Natural killer cell (primary cell): ENCODE measurements at regions not wholly inside any gene's neighbourhood (a gene's known extent, or its start where the extent isn't known, plus 50 kb on each side); places are given as distances from the start of the nearest gene placed in this dataset.

Source experiments
- ATAC-seq, 3 donors: fragments of 150-1000 bp in 2 of 3; fragments of 200-7000 bp in 1 of 3; cut with Tn5 transposase; 1 replicate in 1 of 3; 2 replicates in 2 of 3; pipeline ENCODE4 v1.10.0; 2021; ENCODE audit warnings: mild to moderate bottlenecking in 2 of 3, moderate library complexity in 2 of 3
- DNase-seq, 2 donors: peaks; one replicate each; pipeline versions ENCODE4 v3.0.0 to v3.0.0-alpha.2; 2013 to 2021; ENCODE audit warnings: mixed read lengths in 1 of 2
- H3K27ac ChIP-seq: one replicate; pipeline ENCODE4 v1.5.1; 2013; ENCODE audit warnings: mild to moderate bottlenecking, low read length
- H3K27me3 ChIP-seq: one replicate; pipeline ENCODE4 v1.6.1; 2013; ENCODE audit warnings: low read length; ENCODE audit not compliant: control insufficient read depth, insufficient read depth
- H3K36me3 ChIP-seq: one replicate; pipeline ENCODE4 v1.6.1; 2013; ENCODE audit warnings: low read length; ENCODE audit not compliant: control insufficient read depth, insufficient read depth
- H3K4me1 ChIP-seq: one replicate; pipeline ENCODE4 v1.6.1; 2013; ENCODE audit warnings: low read length; ENCODE audit not compliant: control insufficient read depth, insufficient read depth
- H3K4me3 ChIP-seq: one replicate; pipeline ENCODE4 v1.5.1; 2013; ENCODE audit warnings: low read length
- H3K9me3 ChIP-seq: one replicate; pipeline ENCODE4 v1.6.1; 2013; ENCODE audit warnings: low read length; ENCODE audit not compliant: control insufficient read depth, insufficient read depth
- H3K27ac Mint-ChIP-seq, 2 donors: one replicate each; pipeline ENCODE4 v1.8.0; 2022; ENCODE audit warnings: mild to moderate bottlenecking in 2 of 2, mixed read lengths in 2 of 2, moderate library complexity in 1 of 2
- H3K27me3 Mint-ChIP-seq, 2 donors: one replicate each; pipeline ENCODE4 v1.8.0; 2022; ENCODE audit warnings: low read depth in 2 of 2, mixed read lengths in 2 of 2
- H3K36me3 Mint-ChIP-seq: one replicate; pipeline ENCODE4 v1.8.0; 2022; ENCODE audit warnings: mixed read lengths
- H3K4me1 Mint-ChIP-seq, 2 donors: one replicate each; pipeline ENCODE4 v1.8.0; 2022; ENCODE audit warnings: mixed read lengths in 2 of 2
- H3K4me3 Mint-ChIP-seq: one replicate; pipeline ENCODE4 v1.8.0; 2022; ENCODE audit warnings: mild to moderate bottlenecking, moderate library complexity, mixed read lengths
- H3K9me3 Mint-ChIP-seq, 2 donors: one replicate each; pipeline ENCODE4 v1.8.0; 2022; ENCODE audit warnings: mixed read lengths in 2 of 2
- CTCF ChIP-seq: fragments of 200-600 bp; IDR thresholded peaks from one replicate; pipeline ENCODE4 v1.8.0; 2022; ENCODE audit warnings: antibody characterized with exemption
- WGBS: methylation state at CpG from one replicate; pipeline ENCODE4 v1.1.7; 2013; ENCODE audit warnings: missing lambda C conversion rate; ENCODE audit not compliant: insufficient coverage; 5-methylcytosine and 5-hydroxymethylcytosine counted together
- intact Hi-C: fragments of 100-400 bp; cut with micrococcal nuclease; formaldehyde crosslinking; loops from one replicate; pipeline ENCODE4 v1.14.2; 2022

GRCh38 chr18:70956554-70956953, 667.7 kb downstream of the SOCS6 start:
- no peak overlapping the region for H3K27ac ChIP-seq
- no peaks in the 10 kb centered on the region for H3K4me1 ChIP-seq
- Mint-ChIP-seq H3K27ac (no peak overlapping the region), H3K4me3 (no peak overlapping the region), H3K36me3 (no peaks in the 10 kb centered on the region), H3K9me3 (peaks cover 0 to 4% of the 10 kb centered on the region in 2 donors), H3K27me3 (no peaks in the 10 kb centered on the region), H3K4me1 (no peaks in the 10 kb centered on the region)
- intact Hi-C loops = no loop called here
- no peaks in the 10 kb centered on the region for H3K36me3 ChIP-seq
- ATAC-seq (no peak), DNase-seq (no peak)
- H3K9me3 ChIP-seq = no peaks in the 10 kb centered on the region
- 78% methylated on average over 5 of the region's 6 CpGs for WGBS
- H3K4me3 ChIP-seq = no peak overlapping the region
- H3K27me3 ChIP-seq = no peaks in the 10 kb centered on the region
- TF ChIP-seq CTCF = no peak

- Histone ChIP-seq H3K27me3 (no peaks in the 10 kb centered on the region), H3K4me3 (no peak overlapping the region), H3K27ac (no peak overlapping the region), H3K9me3 (no peaks in the 10 kb centered on the region), H3K36me3 (no peaks in the 10 kb centered on the region), H3K4me1 (no peaks in the 10 kb centered on the region)
- no peaks in the 10 kb centered on the region for H3K27me3 Mint-ChIP-seq
- H3K36me3 Mint-ChIP-seq = no peaks in the 10 kb centered on the region
- H3K4me3 Mint-ChIP-seq = no peak overlapping the region
- intact Hi-C loops = no loop called here
- ATAC-seq = no peak
- DNase-seq = no peak
- peaks cover 3 to 9% of the 10 kb centered on the region in 2 donors for H3K9me3 Mint-ChIP-seq
- no peaks in the 10 kb centered on the region for H3K4me1 Mint-ChIP-seq
- TF ChIP-seq CTCF = no peak
- WGBS = 81% methylated on average over 8 of the region's 8 CpGs
- H3K27ac Mint-ChIP-seq = no peak overlapping the region
Measured at GRCh38 chr18:70936160-70936559, 647.3 kb downstream of the SOCS6 start.

GRCh38 chr18:70931942-70932814, 643.3 kb downstream of the SOCS6 start:
- no peaks in the 10 kb centered on the region for H3K36me3 Mint-ChIP-seq
- no peak for ATAC-seq
- no peak overlapping the region for H3K27ac Mint-ChIP-seq
- H3K27ac ChIP-seq = no peak overlapping the region
- 58% methylated on average over 6 of the region's 7 CpGs for WGBS
- no peak for TF ChIP-seq CTCF
- H3K9me3 ChIP-seq = no peaks in the 10 kb centered on the region
- H3K9me3 Mint-ChIP-seq = peaks cover 0 to 4% of the 10 kb centered on the region in 2 donors
- DNase-seq = peak in 1 of 2 donors; percentile 18
- intact Hi-C loops = no loop called here
- no peaks in the 10 kb centered on the region for H3K4me1 ChIP-seq
- no peaks in the 10 kb centered on the region for H3K27me3 ChIP-seq
- no peak overlapping the region for H3K4me3 Mint-ChIP-seq
- no peaks in the 10 kb centered on the region for H3K36me3 ChIP-seq
- no peaks in the 10 kb centered on the region for H3K4me1 Mint-ChIP-seq
- H3K27me3 Mint-ChIP-seq = no peaks in the 10 kb centered on the region
- H3K4me3 ChIP-seq = no peak overlapping the region
